GM12878 (cell line): ENCODE measurements at regions not wholly inside any gene's neighbourhood (a gene's known extent, or its start where the extent isn't known, plus 50 kb on each side); places are given as distances from the start of the nearest gene placed in this dataset.

Experiments
- GATAD2B ChIP-seq: fragments of 450-650 bp; conservative IDR thresholded peaks from 2 replicates; pipeline ENCODE4 v1.6.1; 2017; ENCODE audit warnings: low read depth, mild to moderate bottlenecking, moderate library complexity
- HDAC2 ChIP-seq: fragments of 200-600 bp; sonication (generic); IDR thresholded peaks from 2 replicates; pipeline ENCODE4 v1.6.1; 2017
- MEF2A ChIP-seq: IDR thresholded peaks from 2 replicates; pipeline ENCODE4 v1.6.1; 2011; ENCODE audit warnings: low read depth, mild to moderate bottlenecking, low read length, moderate library complexity; ENCODE audit not compliant: insufficient read depth
- NFYA ChIP-seq: IDR thresholded peaks from 2 replicates; pipeline ENCODE4 v1.6.1; 2011; ENCODE audit warnings: low read depth, mild to moderate bottlenecking, low read length, improper control_type of control experiment, borderline replicate concordance
- NFYB ChIP-seq: IDR thresholded peaks from 2 replicates; pipeline ENCODE4 v1.6.1; 2011; ENCODE audit warnings: low read depth, mild to moderate bottlenecking, low read length, improper control_type of control experiment, moderate library complexity; ENCODE audit not compliant: insufficient read depth
- RAD51 ChIP-seq: fragments of 450-650 bp; IDR thresholded peaks from 2 replicates; pipeline ENCODE4 v1.6.1; 2016; ENCODE audit warnings: moderate library complexity, mild to moderate bottlenecking, inconsistent platforms
- RCOR1 ChIP-seq: conservative IDR thresholded peaks from 2 replicates; pipeline ENCODE4 v1.6.1; 2012; ENCODE audit warnings: low read depth, low read length, improper control_type of control experiment
- SMAD5 ChIP-seq: IDR thresholded peaks from 2 replicates; pipeline ENCODE4 v1.6.1; 2016; ENCODE audit warnings: antibody characterized with exemption, low read depth
- SMARCA5 ChIP-seq: fragments of 450-650 bp; IDR thresholded peaks from 2 replicates; pipeline ENCODE4 v1.6.1; 2017; ENCODE audit warnings: mild to moderate bottlenecking
- ZNF622 ChIP-seq: fragments of 450-650 bp; IDR thresholded peaks from 2 replicates; pipeline ENCODE4 v1.6.1; 2017; ENCODE audit warnings: mild to moderate bottlenecking, inconsistent platforms
- TF ChIP-seq, protein P1 (sequence below): fragments of 450-650 bp; IDR thresholded peaks from 2 replicates; pipeline ENCODE4 v1.6.1; 2016; ENCODE audit warnings: mild to moderate bottlenecking, moderate library complexity, borderline replicate concordance
- TF ChIP-seq, protein P2 (sequence below): fragments of 450-650 bp; IDR thresholded peaks from 2 replicates; pipeline ENCODE4 v1.6.1; 2017; ENCODE audit warnings: antibody characterized with exemption, mild to moderate bottlenecking, moderate library complexity
- TF ChIP-seq, protein P3 (sequence below): IDR thresholded peaks from 2 replicates; pipeline ENCODE4 v1.6.1; 2011; ENCODE audit warnings: borderline replicate concordance, low read depth, mild to moderate bottlenecking, moderate library complexity, mixed read lengths, low read length; ENCODE audit not compliant: insufficient read depth; ENCODE audit errors: extremely low read length

DNA sequence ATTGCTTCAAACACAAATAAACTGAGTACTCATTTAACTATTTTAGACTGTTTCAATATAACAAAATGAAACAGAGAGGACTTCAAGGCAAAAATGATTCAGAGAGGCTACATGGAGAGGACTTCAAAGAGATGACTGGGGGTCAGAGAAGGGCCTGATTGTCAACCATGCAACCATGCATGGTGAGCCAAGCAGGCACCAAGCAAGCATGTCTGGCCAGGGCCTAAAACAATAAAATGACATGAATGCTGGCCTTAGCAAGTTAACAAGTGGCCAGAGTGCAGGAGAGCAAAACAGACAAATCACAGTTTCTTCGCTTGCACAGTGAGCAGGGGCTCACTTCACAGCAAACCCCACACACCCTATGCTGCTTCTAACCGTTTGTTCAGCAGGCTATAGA is 356.5 kb upstream of the MTPN start (continued):
- TF ChIP-seq, protein P1, sequence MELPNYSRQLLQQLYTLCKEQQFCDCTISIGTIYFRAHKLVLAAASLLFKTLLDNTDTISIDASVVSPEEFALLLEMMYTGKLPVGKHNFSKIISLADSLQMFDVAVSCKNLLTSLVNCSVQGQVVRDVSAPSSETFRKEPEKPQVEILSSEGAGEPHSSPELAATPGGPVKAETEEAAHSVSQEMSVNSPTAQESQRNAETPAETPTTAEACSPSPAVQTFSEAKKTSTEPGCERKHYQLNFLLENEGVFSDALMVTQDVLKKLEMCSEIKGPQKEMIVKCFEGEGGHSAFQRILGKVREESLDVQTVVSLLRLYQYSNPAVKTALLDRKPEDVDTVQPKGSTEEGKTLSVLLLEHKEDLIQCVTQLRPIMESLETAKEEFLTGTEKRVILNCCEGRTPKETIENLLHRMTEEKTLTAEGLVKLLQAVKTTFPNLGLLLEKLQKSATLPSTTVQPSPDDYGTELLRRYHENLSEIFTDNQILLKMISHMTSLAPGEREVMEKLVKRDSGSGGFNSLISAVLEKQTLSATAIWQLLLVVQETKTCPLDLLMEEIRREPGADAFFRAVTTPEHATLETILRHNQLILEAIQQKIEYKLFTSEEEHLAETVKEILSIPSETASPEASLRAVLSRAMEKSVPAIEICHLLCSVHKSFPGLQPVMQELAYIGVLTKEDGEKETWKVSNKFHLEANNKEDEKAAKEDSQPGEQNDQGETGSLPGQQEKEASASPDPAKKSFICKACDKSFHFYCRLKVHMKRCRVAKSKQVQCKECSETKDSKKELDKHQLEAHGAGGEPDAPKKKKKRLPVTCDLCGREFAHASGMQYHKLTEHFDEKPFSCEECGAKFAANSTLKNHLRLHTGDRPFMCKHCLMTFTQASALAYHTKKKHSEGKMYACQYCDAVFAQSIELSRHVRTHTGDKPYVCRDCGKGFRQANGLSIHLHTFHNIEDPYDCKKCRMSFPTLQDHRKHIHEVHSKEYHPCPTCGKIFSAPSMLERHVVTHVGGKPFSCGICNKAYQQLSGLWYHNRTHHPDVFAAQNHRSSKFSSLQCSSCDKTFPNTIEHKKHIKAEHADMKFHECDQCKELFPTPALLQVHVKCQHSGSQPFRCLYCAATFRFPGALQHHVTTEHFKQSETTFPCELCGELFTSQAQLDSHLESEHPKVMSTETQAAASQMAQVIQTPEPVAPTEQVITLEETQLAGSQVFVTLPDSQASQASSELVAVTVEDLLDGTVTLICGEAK: no peak
- TF ChIP-seq RCOR1 (no peak), NFYB (no peak), MEF2A (no peak), ZNF622 (no peak), RAD51 (no peak), HDAC2 (no peak), SMARCA5 (no peak), NFYA (no peak), GATAD2B (no peak), SMAD5 (no peak)
- TF ChIP-seq, protein P2, sequence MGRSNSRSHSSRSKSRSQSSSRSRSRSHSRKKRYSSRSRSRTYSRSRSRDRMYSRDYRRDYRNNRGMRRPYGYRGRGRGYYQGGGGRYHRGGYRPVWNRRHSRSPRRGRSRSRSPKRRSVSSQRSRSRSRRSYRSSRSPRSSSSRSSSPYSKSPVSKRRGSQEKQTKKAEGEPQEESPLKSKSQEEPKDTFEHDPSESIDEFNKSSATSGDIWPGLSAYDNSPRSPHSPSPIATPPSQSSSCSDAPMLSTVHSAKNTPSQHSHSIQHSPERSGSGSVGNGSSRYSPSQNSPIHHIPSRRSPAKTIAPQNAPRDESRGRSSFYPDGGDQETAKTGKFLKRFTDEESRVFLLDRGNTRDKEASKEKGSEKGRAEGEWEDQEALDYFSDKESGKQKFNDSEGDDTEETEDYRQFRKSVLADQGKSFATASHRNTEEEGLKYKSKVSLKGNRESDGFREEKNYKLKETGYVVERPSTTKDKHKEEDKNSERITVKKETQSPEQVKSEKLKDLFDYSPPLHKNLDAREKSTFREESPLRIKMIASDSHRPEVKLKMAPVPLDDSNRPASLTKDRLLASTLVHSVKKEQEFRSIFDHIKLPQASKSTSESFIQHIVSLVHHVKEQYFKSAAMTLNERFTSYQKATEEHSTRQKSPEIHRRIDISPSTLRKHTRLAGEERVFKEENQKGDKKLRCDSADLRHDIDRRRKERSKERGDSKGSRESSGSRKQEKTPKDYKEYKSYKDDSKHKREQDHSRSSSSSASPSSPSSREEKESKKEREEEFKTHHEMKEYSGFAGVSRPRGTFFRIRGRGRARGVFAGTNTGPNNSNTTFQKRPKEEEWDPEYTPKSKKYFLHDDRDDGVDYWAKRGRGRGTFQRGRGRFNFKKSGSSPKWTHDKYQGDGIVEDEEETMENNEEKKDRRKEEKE: no peak
- TF ChIP-seq, protein P3, sequence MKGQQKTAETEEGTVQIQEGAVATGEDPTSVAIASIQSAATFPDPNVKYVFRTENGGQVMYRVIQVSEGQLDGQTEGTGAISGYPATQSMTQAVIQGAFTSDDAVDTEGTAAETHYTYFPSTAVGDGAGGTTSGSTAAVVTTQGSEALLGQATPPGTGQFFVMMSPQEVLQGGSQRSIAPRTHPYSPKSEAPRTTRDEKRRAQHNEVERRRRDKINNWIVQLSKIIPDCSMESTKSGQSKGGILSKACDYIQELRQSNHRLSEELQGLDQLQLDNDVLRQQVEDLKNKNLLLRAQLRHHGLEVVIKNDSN: no peak
